ENCODE measurements at regions not wholly inside any gene's neighbourhood (a gene's known extent, or its start where the extent isn't known, plus 50 kb on each side); places are given as distances from the start of the nearest gene placed in this dataset.
"Not testable (repeated sequence)": the region's sequence is repeated elsewhere in the genome, so short reads cannot be mapped to it uniquely, and the experiment has no call there.

DNA sequence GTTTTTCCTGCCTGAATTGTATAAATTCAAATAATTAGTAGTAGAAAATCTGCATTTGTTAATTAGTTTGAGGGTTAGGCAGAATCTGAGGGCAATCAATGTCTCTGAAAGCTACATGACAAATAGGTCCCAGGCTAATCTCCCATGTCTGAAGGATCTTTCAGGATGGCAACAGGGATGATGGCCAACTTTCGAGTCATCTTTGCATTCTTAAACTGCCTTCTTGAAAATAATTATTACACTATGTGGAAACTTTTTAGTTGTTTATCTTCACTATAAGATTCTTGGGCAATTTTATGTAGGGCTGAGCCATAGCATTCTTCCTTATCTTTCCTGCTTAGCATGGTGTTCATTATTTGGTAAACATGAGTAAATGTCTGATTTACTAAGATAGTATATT is 490.3 kb upstream of the EPHA5 start:
- DNase-seq (no peak), ATAC-seq (no peak)
- TF ChIP-seq, protein P1, sequence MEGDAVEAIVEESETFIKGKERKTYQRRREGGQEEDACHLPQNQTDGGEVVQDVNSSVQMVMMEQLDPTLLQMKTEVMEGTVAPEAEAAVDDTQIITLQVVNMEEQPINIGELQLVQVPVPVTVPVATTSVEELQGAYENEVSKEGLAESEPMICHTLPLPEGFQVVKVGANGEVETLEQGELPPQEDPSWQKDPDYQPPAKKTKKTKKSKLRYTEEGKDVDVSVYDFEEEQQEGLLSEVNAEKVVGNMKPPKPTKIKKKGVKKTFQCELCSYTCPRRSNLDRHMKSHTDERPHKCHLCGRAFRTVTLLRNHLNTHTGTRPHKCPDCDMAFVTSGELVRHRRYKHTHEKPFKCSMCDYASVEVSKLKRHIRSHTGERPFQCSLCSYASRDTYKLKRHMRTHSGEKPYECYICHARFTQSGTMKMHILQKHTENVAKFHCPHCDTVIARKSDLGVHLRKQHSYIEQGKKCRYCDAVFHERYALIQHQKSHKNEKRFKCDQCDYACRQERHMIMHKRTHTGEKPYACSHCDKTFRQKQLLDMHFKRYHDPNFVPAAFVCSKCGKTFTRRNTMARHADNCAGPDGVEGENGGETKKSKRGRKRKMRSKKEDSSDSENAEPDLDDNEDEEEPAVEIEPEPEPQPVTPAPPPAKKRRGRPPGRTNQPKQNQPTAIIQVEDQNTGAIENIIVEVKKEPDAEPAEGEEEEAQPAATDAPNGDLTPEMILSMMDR (IDR thresholded peaks at IDR 0.05) = no peak
- no peaks in the 10 kb centered on the region for H3K36me3 ChIP-seq (ENCODE audit: insufficient read depth in 1 of 2, low read depth in 1 of 2)
- no peaks in the 10 kb centered on the region for H3K27me3 ChIP-seq (ENCODE audit: insufficient read depth in 3 of 3, low read length in 2 of 3)
- no peaks in the 10 kb centered on the region for H3K4me1 ChIP-seq
- intact Hi-C loops (cut with DNase I) = no loop called here
- H3K9me3 ChIP-seq = peaks cover 7% of the 10 kb centered on the region
- WGBS, 3 donors = 75 to 80% (median 78%) methylated on average over 1 of the region's 1 CpG
- H3K27ac ChIP-seq = no peak overlapping the region
- no peak overlapping the region for H3K4me3 ChIP-seq

DNA sequence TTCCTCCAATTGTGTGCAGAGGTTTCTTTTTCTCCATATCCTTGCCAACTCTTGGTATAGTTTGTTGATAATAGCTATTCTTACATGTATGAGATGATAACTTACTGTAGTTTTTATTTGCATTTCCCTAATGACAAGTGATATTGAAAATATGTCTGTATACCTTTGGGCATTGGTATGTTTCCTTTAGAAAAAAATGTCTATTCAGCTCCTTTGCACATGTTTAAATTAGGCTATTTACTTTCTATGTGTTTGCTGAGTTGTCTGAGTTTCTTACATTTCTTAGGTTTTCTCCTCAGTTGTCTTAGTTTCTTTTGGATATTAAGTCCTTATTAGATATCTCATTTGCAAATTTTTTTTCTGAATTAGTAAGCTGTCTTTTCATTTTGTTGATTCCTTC is 487.3 kb upstream of the EPHA5 start:
- intact Hi-C loops (cut with DNase I) = no loop called here
- no peak for DNase-seq
- no peaks in the 10 kb centered on the region for H3K27me3 ChIP-seq (ENCODE audit: insufficient read depth in 3 of 3, low read length in 2 of 3)
- no peak overlapping the region for H3K27ac ChIP-seq
- H3K4me1 ChIP-seq = no peaks in the 10 kb centered on the region
- no peak overlapping the region for H3K4me3 ChIP-seq
- no peaks in the 10 kb centered on the region for H3K36me3 ChIP-seq (ENCODE audit: insufficient read depth in 1 of 2, low read depth in 1 of 2)
- ATAC-seq = no peak
- TF ChIP-seq, protein P1 (IDR thresholded peaks at IDR 0.05) = no peak
- peaks cover 3% of the 10 kb centered on the region for H3K9me3 ChIP-seq

DNA sequence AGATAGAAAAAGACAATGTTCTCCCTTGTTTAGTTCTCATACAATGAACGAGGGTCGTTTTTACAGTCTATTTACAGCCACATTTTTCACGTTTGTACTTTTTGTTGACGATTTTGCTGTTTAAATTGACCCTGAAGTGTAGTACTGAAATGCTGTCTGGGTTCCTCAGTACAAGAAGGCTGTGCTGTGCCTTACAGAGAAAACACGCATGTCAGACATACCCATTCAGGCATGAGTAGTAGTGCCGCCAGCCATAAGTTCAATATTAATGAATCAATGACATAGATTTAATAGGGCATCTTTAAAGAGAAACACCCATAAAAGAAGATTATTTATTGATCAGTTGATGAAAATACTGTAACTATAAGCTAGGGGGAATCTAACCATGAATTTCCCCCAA is 459.8 kb upstream of the EPHA5 start:
- intact Hi-C loops (cut with DNase I) = no loop called here
- Histone ChIP-seq H3K9me3 (no peaks in the 10 kb centered on the region), H3K27me3 (ENCODE audit: insufficient read depth in 3 of 3, low read length in 2 of 3) (no peaks in the 10 kb centered on the region), H3K4me1 (no peaks in the 10 kb centered on the region), H3K4me3 (no peak overlapping the region), H3K27ac (no peak overlapping the region), H3K36me3 (ENCODE audit: insufficient read depth in 1 of 2, low read depth in 1 of 2) (no peaks in the 10 kb centered on the region)
- 65 to 78% (median 71%) methylated on average over 6 of the region's 6 CpGs for WGBS, 3 donors
- ATAC-seq = no peak
- TF ChIP-seq, protein P1 (IDR thresholded peaks at IDR 0.05) = no peak
- no peak for DNase-seq

DNA sequence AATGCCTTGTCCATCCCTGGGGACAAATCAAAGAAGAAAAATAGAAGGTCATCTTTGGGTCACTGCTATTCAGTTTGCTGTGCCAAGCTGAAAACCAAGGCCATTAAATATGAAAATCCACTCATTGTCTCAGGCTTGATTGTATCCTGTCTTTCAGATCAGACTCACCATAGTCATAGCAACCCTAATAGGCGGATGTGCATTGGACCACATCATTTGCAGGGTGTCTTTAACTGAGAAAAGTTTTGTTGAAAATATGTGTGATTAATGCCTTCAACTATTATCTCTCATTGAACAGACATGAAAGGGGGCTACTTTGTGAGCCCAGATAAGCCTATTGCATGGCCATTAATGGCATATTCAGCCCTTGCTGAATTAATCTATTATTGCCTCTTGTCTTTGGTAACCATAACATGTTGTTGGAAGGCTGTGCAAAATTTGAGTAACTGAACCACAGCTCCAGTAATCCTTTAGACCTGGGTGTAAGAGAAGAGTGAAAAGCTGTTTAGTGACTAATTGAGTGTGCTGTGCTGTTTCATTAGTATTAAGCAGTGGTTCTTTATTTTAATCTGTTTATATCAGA is 453.6 kb upstream of the EPHA5 start:
- Histone ChIP-seq H3K27ac (no peak overlapping the region), H3K4me3 (no peak overlapping the region), H3K4me1 (no peaks in the 10 kb centered on the region), H3K9me3 (no peaks in the 10 kb centered on the region), H3K36me3 (ENCODE audit: insufficient read depth in 1 of 2, low read depth in 1 of 2) (no peaks in the 10 kb centered on the region), H3K27me3 (ENCODE audit: insufficient read depth in 3 of 3, low read length in 2 of 3) (no peaks in the 10 kb centered on the region)
- ATAC-seq = no peak
- intact Hi-C loops (cut with DNase I) = no loop called here
- no peak for DNase-seq
- TF ChIP-seq, protein P1 (IDR thresholded peaks at IDR 0.05) = no peak
- whole genome bisulfite sequencing, 3 donors = 68 to 94% (median 86%) methylated on average over 1 of the region's 1 CpG

DNA sequence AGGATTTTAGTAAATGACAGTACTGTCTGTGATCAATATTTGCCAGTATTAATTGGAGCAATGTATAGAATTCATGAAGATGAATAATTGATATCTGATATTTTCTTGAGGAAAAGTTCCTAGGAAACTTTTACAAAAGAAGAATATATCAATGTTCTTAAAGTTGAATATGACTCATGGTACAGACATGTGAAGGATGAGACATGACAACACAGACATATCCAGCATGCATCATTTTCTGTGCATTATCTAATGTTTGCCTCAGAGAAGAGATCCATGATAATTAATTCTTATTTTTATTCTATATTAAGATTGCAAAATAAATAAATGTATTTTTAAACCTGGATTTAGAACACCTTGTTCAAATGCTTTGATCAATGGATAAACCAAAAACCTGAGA is 452.9 kb upstream of the EPHA5 start:
- TF ChIP-seq, protein P1 (IDR thresholded peaks at IDR 0.05) = no peak
- no peaks in the 10 kb centered on the region for H3K27me3 ChIP-seq (ENCODE audit: insufficient read depth in 3 of 3, low read length in 2 of 3)
- no peak for ATAC-seq
- H3K4me1 ChIP-seq = no peaks in the 10 kb centered on the region
- no peak overlapping the region for H3K27ac ChIP-seq
- no peak overlapping the region for H3K4me3 ChIP-seq
- DNase-seq = no peak
- H3K36me3 ChIP-seq (ENCODE audit: insufficient read depth in 1 of 2, low read depth in 1 of 2) = no peaks in the 10 kb centered on the region
- intact Hi-C loops (cut with DNase I) = no loop called here
- no peaks in the 10 kb centered on the region for H3K9me3 ChIP-seq

DNA sequence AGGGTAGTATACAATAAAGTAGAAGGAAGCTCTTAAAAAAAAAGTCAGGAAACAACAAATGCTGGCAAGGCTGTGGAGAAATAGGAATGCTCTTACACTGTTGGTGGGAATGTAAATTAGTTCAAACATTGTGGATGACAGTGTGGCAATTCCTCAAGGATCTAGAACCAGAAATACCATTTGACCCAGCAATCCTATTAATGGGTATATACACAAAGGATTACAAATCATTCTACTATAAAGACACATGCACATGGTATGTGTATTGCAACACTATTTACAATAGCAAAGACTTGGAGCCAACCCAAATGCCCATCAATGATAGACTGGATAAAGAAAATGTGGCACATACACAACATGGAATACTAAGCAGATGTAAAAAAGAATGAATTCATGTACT is 444.9 kb upstream of the EPHA5 start:
- H3K9me3 ChIP-seq; H3K27ac ChIP-seq; H3K4me3 ChIP-seq; intact Hi-C loops (cut with DNase I); H3K36me3 ChIP-seq (ENCODE audit: insufficient read depth in 1 of 2, low read depth in 1 of 2); ATAC-seq; DNase-seq; H3K27me3 ChIP-seq (ENCODE audit: insufficient read depth in 3 of 3, low read length in 2 of 3); H3K4me1 ChIP-seq: not testable (repeated sequence)
